Tibial artery (tissue), 4 donors: ENCODE measurements at regions not wholly inside any gene's neighbourhood (a gene's known extent, or its start where the extent isn't known, plus 50 kb on each side); places are given as distances from the start of the nearest gene placed in this dataset.

ENCODE experiments used
- DNase-seq, 2 donors: peaks; one replicate each; pipeline ENCODE4 v3.0.0-alpha.2; 2019
- H3K27ac ChIP-seq, 2 donors: fragments of 200-600 bp; sonication (generic) in 1 of 2; 1 replicate in 1 of 2; 2 replicates in 1 of 2; pipeline ENCODE4 v1.5.1; 2018 to 2019; ENCODE audit warnings: mild to moderate bottlenecking in 1 of 2
- H3K27me3 ChIP-seq, 2 donors: fragments of 200-600 bp; sonication (generic) in 1 of 2; one replicate each; pipeline versions ENCODE4 v1.5.1 to v1.6.0; 2016 to 2019
- H3K36me3 ChIP-seq, 3 donors: fragments of 200-600 bp; sonication (generic) in 2 of 3; one replicate each; pipeline ENCODE4 v1.5.1; 2016 to 2019; ENCODE audit warnings: mild to moderate bottlenecking in 2 of 3
- H3K4me1 ChIP-seq, 4 donors: fragments of 200-600 bp; sonication (generic) in 2 of 4; 1 replicate in 3 of 4; 2 replicates in 1 of 4; pipeline ENCODE4 v1.5.1; 2016 to 2019
- H3K4me3 ChIP-seq, 2 donors: fragments of 200-600 bp; sonication (generic) in 1 of 2; 1 replicate in 1 of 2; 2 replicates in 1 of 2; pipeline ENCODE4 v1.5.1; 2018 to 2019; ENCODE audit warnings: mild to moderate bottlenecking in 2 of 2
- H3K9me3 ChIP-seq, 3 donors: fragments of 200-600 bp; sonication (generic) in 1 of 3; one replicate each; pipeline ENCODE4 v1.5.1; 2016 to 2019
- intact Hi-C: fragments of 100-400 bp; cut with DNase I; formaldehyde crosslinking; loops from one replicate; pipeline ENCODE4 v1.15.0; 2023; ENCODE audit warnings: low total_unique reads
- TF ChIP-seq, protein P1 (sequence below), 2 experiments: fragments of 200-600 bp in 1 of 2; fragments of 450-650 bp in 1 of 2; IDR thresholded peaks; one replicate each; pipeline ENCODE4 v1.5.1; 2017 to 2019; ENCODE audit warnings: antibody characterized with exemption in 2 of 2, mild to moderate bottlenecking in 1 of 2, moderate library complexity in 1 of 2

GRCh38 chr12:105576261-105576660, 245.8 kb downstream of the C12orf75 start:
- Histone ChIP-seq H3K4me3 (no peak overlapping the region), H3K27me3 (no peaks in the 10 kb centered on the region), H3K36me3 (no peaks in the 10 kb centered on the region), H3K4me1 (peaks cover 0 to 6% (median 2%) of the 10 kb centered on the region in 4 donors), H3K27ac (no peak overlapping the region), H3K9me3 (no peaks in the 10 kb centered on the region)
- DNase-seq, result no peak
- TF ChIP-seq, protein P1, sequence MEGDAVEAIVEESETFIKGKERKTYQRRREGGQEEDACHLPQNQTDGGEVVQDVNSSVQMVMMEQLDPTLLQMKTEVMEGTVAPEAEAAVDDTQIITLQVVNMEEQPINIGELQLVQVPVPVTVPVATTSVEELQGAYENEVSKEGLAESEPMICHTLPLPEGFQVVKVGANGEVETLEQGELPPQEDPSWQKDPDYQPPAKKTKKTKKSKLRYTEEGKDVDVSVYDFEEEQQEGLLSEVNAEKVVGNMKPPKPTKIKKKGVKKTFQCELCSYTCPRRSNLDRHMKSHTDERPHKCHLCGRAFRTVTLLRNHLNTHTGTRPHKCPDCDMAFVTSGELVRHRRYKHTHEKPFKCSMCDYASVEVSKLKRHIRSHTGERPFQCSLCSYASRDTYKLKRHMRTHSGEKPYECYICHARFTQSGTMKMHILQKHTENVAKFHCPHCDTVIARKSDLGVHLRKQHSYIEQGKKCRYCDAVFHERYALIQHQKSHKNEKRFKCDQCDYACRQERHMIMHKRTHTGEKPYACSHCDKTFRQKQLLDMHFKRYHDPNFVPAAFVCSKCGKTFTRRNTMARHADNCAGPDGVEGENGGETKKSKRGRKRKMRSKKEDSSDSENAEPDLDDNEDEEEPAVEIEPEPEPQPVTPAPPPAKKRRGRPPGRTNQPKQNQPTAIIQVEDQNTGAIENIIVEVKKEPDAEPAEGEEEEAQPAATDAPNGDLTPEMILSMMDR (IDR thresholded peaks at IDR 0.05), result no peak
- intact Hi-C loops, result no loop called here

DNA sequence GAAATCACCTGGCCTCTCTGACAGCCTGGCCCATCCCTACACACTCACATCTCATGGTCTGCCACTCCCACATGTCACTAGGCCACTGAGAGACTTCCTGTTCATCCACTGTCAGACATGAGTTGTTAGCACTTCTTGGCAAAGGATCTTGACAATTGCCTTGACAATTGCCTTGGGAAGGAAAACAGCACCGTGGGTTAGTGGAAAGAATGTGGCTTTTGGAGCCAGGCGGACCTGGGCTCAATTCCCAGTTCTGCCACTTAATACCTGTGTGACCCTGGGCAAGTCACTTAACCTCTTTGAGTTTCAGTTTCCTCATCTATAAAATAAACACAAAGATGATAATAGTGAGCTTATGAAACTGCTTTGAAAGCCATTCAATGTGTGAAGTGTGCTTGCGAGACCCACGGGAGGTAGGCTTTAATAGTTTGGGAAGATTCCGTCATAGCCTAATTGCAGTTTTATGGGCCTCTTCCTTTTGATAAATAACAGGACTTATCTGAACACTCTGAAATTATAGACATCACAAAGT, 250.4 kb downstream of the C12orf75 start:
- Histone ChIP-seq H3K9me3 (no peaks in the 10 kb centered on the region), H3K27ac (no peak overlapping the region), H3K4me1 (no peaks in the 10 kb centered on the region), H3K27me3 (no peaks in the 10 kb centered on the region), H3K4me3 (no peak overlapping the region), H3K36me3 (no peaks in the 10 kb centered on the region)
- intact Hi-C loops, result no loop called here
- TF ChIP-seq, protein P1 (IDR thresholded peaks at IDR 0.05), result no peak
- no peak for DNase-seq

GRCh38 chr12:105581420-105581819, 250.9 kb downstream of the C12orf75 start:
- H3K9me3 ChIP-seq, result no peaks in the 10 kb centered on the region
- H3K27ac ChIP-seq, result no peak overlapping the region
- H3K4me1 ChIP-seq, result no peaks in the 10 kb centered on the region
- TF ChIP-seq, protein P1 (IDR thresholded peaks at IDR 0.05), result no peak
- intact Hi-C loops, result no loop called here
- no peaks in the 10 kb centered on the region for H3K27me3 ChIP-seq
- no peak overlapping the region for H3K4me3 ChIP-seq
- no peaks in the 10 kb centered on the region for H3K36me3 ChIP-seq
- no peak for DNase-seq

DNA sequence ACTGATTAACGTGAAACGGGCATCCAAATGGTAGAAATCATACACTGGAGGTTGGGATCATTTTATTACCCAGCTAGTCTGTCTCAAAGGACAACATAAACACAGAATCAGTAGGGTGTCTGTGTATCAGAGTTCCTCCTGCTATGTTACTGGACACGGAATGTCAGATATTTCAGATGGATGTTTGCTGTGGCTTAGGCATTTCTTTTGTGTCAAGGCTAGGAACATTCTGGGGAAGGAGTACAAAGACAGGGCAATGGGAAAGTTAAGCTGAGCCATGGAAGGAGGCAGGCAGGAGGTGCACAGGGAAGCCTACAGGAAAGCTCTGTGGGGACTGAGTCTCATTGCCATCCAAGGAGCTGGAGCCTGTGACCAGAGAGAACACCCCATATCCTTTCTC, 254.6 kb downstream of the C12orf75 start:
- TF ChIP-seq, protein P1 (IDR thresholded peaks at IDR 0.05), result no peak
- Histone ChIP-seq H3K9me3 (no peaks in the 10 kb centered on the region), H3K27ac (no peak overlapping the region), H3K4me1 (no peaks in the 10 kb centered on the region), H3K27me3 (no peaks in the 10 kb centered on the region), H3K36me3 (no peaks in the 10 kb centered on the region), H3K4me3 (no peak overlapping the region)
- DNase-seq, result no peak
- intact Hi-C loops, result no loop called here

DNA sequence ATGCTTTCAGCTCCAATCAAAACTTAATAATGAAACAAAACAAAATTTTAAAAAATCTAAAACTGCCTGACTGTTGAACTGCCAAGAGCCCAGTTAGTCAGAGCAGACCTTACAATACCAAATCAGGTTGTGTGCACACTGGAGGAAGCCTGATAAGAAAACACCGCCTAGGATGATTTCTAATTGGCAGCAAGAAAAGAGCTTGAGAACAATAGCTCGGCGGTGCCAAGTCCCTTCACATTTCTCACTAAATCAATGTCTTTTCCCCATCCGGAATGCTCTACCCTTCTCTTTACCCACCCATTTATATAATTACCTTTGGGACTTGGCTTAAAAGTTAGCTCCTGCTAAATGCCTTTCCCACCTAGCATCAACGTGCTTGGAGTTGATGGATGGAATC, 256.7 kb downstream of the C12orf75 start:
- H3K27ac ChIP-seq, result no peak overlapping the region
- H3K4me1 ChIP-seq, result no peaks in the 10 kb centered on the region
- intact Hi-C loops, result no loop called here
- no peaks in the 10 kb centered on the region for H3K27me3 ChIP-seq
- TF ChIP-seq, protein P1 (IDR thresholded peaks at IDR 0.05), result no peak
- H3K36me3 ChIP-seq, result no peaks in the 10 kb centered on the region
- H3K9me3 ChIP-seq, result no peaks in the 10 kb centered on the region
- no peak for DNase-seq
- no peak overlapping the region for H3K4me3 ChIP-seq

DNA sequence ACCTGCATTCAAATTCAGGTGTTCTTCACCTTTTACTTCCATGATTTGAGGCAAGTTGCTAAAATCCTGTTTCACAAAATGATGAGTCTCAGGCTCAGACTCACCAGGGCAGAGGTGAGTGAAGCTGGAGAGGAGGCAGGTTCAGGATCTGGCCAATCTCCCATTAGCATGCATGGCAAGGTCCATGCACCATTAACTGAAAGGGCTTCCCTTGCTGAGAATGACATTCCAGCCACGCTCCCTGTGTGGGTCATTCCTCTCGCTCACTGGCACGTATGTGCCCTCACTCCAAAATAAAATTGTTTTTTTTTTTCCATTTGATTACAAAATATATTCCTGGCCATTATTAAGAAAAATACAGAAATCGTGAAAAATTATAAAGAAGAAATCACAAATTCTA, 257.6 kb downstream of the C12orf75 start:
- H3K27me3 ChIP-seq, result no peaks in the 10 kb centered on the region

More for the DNA sequence above, 257.6 kb downstream of the C12orf75 start:
- Histone ChIP-seq H3K27ac (no peak overlapping the region), H3K4me3 (no peak overlapping the region), H3K36me3 (no peaks in the 10 kb centered on the region), H3K9me3 (no peaks in the 10 kb centered on the region), H3K4me1 (no peaks in the 10 kb centered on the region)
- DNase-seq, result no peak
- intact Hi-C loops, result no loop called here
- TF ChIP-seq, protein P1 (IDR thresholded peaks at IDR 0.05), result no peak
